HEK293 (cell line): ENCODE measurements at regions not wholly inside any gene's neighbourhood (a gene's known extent, or its start where the extent isn't known, plus 50 kb on each side); places are given as distances from the start of the nearest gene placed in this dataset.

Experiments
- CTCF ChIP-seq: fragments of 450-650 bp; formaldehyde crosslinking; IDR thresholded peaks from 2 replicates; pipeline ENCODE4 v1.5.1; 2016; ENCODE audit warnings: missing biosample characterization, missing genetic modification characterization
- SALL2 ChIP-seq: fragments of 450-650 bp; formaldehyde crosslinking; IDR thresholded peaks from 2 replicates; pipeline ENCODE4 v1.5.0; 2017; ENCODE audit warnings: missing biosample characterization, mild to moderate bottlenecking, missing genetic modification characterization, borderline replicate concordance
- ZNF2 ChIP-seq: fragments of 450-650 bp; formaldehyde crosslinking; IDR thresholded peaks from 2 replicates; pipeline ENCODE4 v1.5.1; 2016; ENCODE audit warnings: missing biosample characterization, missing genetic modification characterization
- ZSCAN30 ChIP-seq: fragments of 450-650 bp; IDR thresholded peaks from 2 replicates; pipeline ENCODE4 v1.5.1; 2018; ENCODE audit warnings: missing biosample characterization, mild to moderate bottlenecking, missing genetic modification characterization, moderate library complexity

- TF ChIP-seq SALL2 (tag by site-specific recombination) (no peak), ZSCAN30 (tag by site-specific recombination) (no peak), ZNF2 (tag by site-specific recombination) (no peak), CTCF (tag by site-specific recombination) (no peak)
Observed at GRCh38 chr12:127881371-127882140, 385.4 kb upstream of the TMEM132C start.
